Fibroblast of villous mesenchyme (primary cell): ENCODE measurements at regions not wholly inside any gene's neighbourhood (a gene's known extent, or its start where the extent isn't known, plus 50 kb on each side); places are given as distances from the start of the nearest gene placed in this dataset.

Experiments used
- DNase-seq: peaks from one replicate; pipeline ENCODE4 v3.0.0-alpha.2; 2010; ENCODE audit warnings: low read depth
- H3K4me3 ChIP-seq: 2 replicates; pipeline ENCODE4 v1.5.1; 2011; ENCODE audit warnings: low read depth, mild to moderate bottlenecking, low read length
- CTCF ChIP-seq: IDR thresholded peaks from 2 replicates; pipeline ENCODE4 v1.5.1; 2012; ENCODE audit warnings: low read depth, mild to moderate bottlenecking, low read length; ENCODE audit not compliant: insufficient read depth

DNA sequence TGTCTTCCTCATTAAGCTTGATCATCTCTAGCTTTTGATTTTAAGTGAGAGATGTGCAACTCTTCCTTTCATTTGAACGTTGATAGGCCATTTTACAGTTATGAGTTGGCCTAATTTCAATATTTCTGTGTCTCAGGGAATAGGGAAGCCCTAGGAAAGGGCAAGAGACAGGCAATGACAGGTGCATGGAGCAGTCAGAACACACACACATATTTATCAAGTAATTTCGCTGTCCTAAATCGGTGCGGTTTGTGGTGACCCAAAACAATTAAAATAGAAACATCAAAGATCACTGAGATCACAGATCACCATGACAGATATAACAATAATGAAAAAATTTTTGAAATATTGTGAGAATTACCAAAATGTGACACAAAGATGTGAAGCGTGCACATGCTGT, 87.7 kb upstream of the LSM6 start:
- no peak for DNase-seq
- no peak for TF ChIP-seq CTCF
- H3K4me3 ChIP-seq = no peak overlapping the region

GRCh38 chr4:146076081-146076480, 99.4 kb upstream of the LSM6 start:
- H3K4me3 ChIP-seq = no peak overlapping the region
- TF ChIP-seq CTCF = no peak
- no peak for DNase-seq

DNA sequence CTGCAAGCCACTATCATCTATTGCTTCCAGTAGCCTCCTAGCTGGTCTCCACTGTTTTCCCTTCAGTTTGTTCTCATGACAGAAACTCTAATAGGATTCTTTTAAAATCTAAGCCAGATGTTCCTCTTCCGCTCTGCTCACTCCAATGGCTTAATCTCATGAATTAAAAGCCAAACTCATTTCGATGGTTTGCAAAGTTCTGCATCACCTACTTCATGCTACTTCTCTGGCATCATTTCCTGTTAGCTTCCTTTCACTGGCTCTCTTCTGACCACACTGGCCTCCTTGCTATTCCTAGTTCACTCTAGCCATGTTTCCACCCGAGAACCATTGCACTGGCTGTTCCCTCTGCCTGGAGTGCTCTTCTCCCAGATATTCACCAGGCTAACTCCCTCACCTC, 102.0 kb upstream of the LSM6 start:
- DNase-seq = no peak
- no peak for TF ChIP-seq CTCF
- no peak overlapping the region for H3K4me3 ChIP-seq

- H3K4me3 ChIP-seq = no peak overlapping the region
- peak; percentile 2 for DNase-seq
- no peak for TF ChIP-seq CTCF
Measured at GRCh38 chr4:146072376-146072775, 103.1 kb upstream of the LSM6 start.

- no peak overlapping the region for H3K4me3 ChIP-seq
- DNase-seq = no peak
- no peak for TF ChIP-seq CTCF
Measured at GRCh38 chr4:146071390-146071789, 104.1 kb upstream of the LSM6 start.

GRCh38 chr4:146063143-146063542, 112.4 kb upstream of the LSM6 start:
- DNase-seq = no peak
- no peak overlapping the region for H3K4me3 ChIP-seq
- no peak for TF ChIP-seq CTCF

GRCh38 chr4:146062340-146062739, 113.2 kb upstream of the LSM6 start:
- DNase-seq = no peak
- TF ChIP-seq CTCF = no peak
- H3K4me3 ChIP-seq = no peak overlapping the region
